ENCODE measurements at regions not wholly inside any gene's neighbourhood (a gene's known extent, or its start where the extent isn't known, plus 50 kb on each side); places are given as distances from the start of the nearest gene placed in this dataset.
"Not testable (repeated sequence)": the region's sequence is repeated elsewhere in the genome, so short reads cannot be mapped to it uniquely, and the experiment has no call there.

DNA sequence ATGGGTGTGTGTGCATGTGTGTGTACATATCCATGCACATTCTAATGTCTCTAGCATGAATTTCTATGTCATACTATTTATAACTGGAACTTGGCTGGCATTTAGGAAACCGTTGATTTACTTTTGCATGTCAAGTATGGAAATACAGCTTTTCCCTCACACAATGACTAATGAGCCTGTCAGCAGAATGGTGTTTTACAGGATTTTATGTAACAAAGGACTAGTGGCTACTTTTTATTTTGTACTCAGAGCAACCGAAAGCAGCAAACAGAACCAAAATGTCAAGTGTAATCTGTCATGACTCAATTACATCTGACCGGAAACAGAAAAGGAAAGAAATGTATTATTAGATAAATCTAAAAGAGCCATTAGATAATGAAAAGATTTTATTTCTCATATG is 1911.5 kb upstream of the AGA start:
- H3K4me1 ChIP-seq (ENCODE audit: control insufficient read depth in 1 of 2, insufficient read depth in 2 of 2, low read length in 2 of 2): no peaks in the 10 kb centered on the region
- no peak overlapping the region for H3K27ac ChIP-seq (ENCODE audit: low read depth, low read length)
- H3K79me1 ChIP-seq (ENCODE audit: low read length): no peaks in the 10 kb centered on the region
- no peak overlapping the region for H3K23ac ChIP-seq (ENCODE audit: low read length)
- H2BK12ac ChIP-seq (ENCODE audit: low read length): no peak overlapping the region
- no peaks in the 10 kb centered on the region for H3K27me3 ChIP-seq (ENCODE audit: insufficient read depth, low read length)
- H3K4me2 ChIP-seq (ENCODE audit: low read length): no peak overlapping the region
- H2BK5ac ChIP-seq (ENCODE audit: low read depth, low read length, poor library complexity): no peak overlapping the region
- no peaks in the 10 kb centered on the region for H3K36me3 ChIP-seq (ENCODE audit: control insufficient read depth in 1 of 2, insufficient read depth in 2 of 2, low read length in 2 of 2)
- H3K79me2 ChIP-seq (ENCODE audit: control insufficient read depth, insufficient read depth, low read length, poor library complexity): no peaks in the 10 kb centered on the region
- no peak overlapping the region for H2BK120ac ChIP-seq (ENCODE audit: insufficient read depth, low read length, poor library complexity)
- WGBS (ENCODE audit: extremely low coverage, insufficient coverage, insufficient read length): no CpG with 5 or more reads among the region's 3 CpGs
- no peak overlapping the region for H4K8ac ChIP-seq (ENCODE audit: low read depth, low read length)
- no peak overlapping the region for H3K9ac ChIP-seq (ENCODE audit: low read length)
- H2AK5ac ChIP-seq (ENCODE audit: low read length): no peak overlapping the region
- no peak for DNase-seq
- no peak overlapping the region for H4K91ac ChIP-seq (ENCODE audit: low read depth, low read length)
- H3K4me3 ChIP-seq (ENCODE audit: low read depth, low read length): no peak overlapping the region
- H3K4ac ChIP-seq (ENCODE audit: low read depth, low read length): no peak overlapping the region
- no peak overlapping the region for H3K18ac ChIP-seq (ENCODE audit: low read length)
- no peak overlapping the region for H3K14ac ChIP-seq (ENCODE audit: low read length)
- H3K9me3 ChIP-seq (ENCODE audit: insufficient read depth, low read depth, low read length): no peaks in the 10 kb centered on the region
- H4K12ac ChIP-seq (ENCODE audit: low read depth, low read length): no peak overlapping the region
- H2AFZ ChIP-seq (ENCODE audit: insufficient read depth, low read length, poor library complexity): no peak overlapping the region

DNA sequence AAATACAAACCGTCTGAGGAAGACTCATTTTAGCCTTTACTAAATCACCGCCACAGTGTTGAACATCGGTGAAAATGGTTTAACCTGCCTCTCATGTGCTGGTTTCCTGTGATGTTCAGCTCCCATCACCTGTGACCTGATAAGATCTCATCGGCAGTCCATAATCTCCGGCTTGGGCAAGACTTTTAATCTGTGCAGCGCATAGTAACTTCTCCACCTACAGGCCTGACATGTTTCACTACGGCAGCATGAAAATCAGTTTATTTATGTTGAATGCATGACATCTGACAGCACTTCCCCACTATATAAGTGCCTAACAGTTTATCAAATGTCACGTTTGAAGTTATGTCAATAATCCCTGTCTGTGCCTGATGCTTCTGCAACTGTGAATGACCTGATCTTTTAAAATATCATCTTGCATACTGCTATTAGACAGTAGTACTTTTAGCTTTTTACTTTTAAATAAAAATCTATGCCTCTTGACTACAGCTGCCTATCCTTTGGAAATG is 1919.8 kb upstream of the AGA start:
- Histone ChIP-seq H3K79me1 (ENCODE audit: low read length) (no peaks in the 10 kb centered on the region), H2BK5ac (ENCODE audit: low read depth, low read length, poor library complexity) (no peak overlapping the region), H3K4me2 (ENCODE audit: low read length) (no peak overlapping the region), H3K4me3 (ENCODE audit: low read depth, low read length) (no peak overlapping the region), H3K9ac (ENCODE audit: low read length) (no peak overlapping the region), H2AK5ac (ENCODE audit: low read length) (no peak overlapping the region), H3K36me3 (ENCODE audit: control insufficient read depth in 1 of 2, insufficient read depth in 2 of 2, low read length in 2 of 2) (no peaks in the 10 kb centered on the region), H2BK12ac (ENCODE audit: low read length) (no peak overlapping the region), H3K9me3 (ENCODE audit: insufficient read depth, low read depth, low read length) (no peaks in the 10 kb centered on the region), H2BK120ac (ENCODE audit: insufficient read depth, low read length, poor library complexity) (no peak overlapping the region), H3K18ac (ENCODE audit: low read length) (no peak overlapping the region), H4K91ac (ENCODE audit: low read depth, low read length) (no peak overlapping the region), H3K27ac (ENCODE audit: low read depth, low read length) (no peak overlapping the region), H3K14ac (ENCODE audit: low read length) (no peak overlapping the region), H3K4me1 (ENCODE audit: control insufficient read depth in 1 of 2, insufficient read depth in 2 of 2, low read length in 2 of 2) (no peaks in the 10 kb centered on the region), H3K79me2 (ENCODE audit: control insufficient read depth, insufficient read depth, low read length, poor library complexity) (no peaks in the 10 kb centered on the region), H2AFZ (ENCODE audit: insufficient read depth, low read length, poor library complexity) (no peak overlapping the region), H4K8ac (ENCODE audit: low read depth, low read length) (no peak overlapping the region), H3K4ac (ENCODE audit: low read depth, low read length) (no peak overlapping the region), H3K23ac (ENCODE audit: low read length) (no peak overlapping the region), H4K12ac (ENCODE audit: low read depth, low read length) (no peak overlapping the region), H3K27me3 (ENCODE audit: insufficient read depth, low read length) (no peaks in the 10 kb centered on the region)
- no CpG with 5 or more reads among the region's 8 CpGs for WGBS (ENCODE audit: extremely low coverage, insufficient coverage, insufficient read length)
- no peak for DNase-seq

DNA sequence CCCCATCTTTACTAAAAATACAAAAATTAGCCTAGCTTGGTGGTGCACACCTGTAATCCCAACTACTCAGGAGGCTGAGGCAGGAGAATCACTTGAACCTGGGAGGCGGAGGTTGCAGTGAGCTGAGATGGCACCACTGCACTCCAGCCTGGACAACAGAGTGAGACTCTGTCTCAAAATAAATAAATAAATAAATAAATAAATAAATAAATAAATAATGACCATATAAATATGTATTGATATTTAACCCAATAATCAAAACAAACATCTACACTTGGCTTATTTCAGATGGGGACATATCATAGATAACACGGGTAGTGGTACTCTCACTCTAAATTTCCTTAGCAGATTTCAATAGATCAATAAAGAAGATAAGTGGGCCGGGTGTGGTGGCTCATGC is 1923.7 kb upstream of the AGA start:
- DNase-seq; H3K27me3 ChIP-seq (ENCODE audit: insufficient read depth, low read length); H3K14ac ChIP-seq (ENCODE audit: low read length); H3K4me2 ChIP-seq (ENCODE audit: low read length); H3K27ac ChIP-seq (ENCODE audit: low read depth, low read length); H3K23ac ChIP-seq (ENCODE audit: low read length); H3K79me1 ChIP-seq (ENCODE audit: low read length); H3K9me3 ChIP-seq (ENCODE audit: insufficient read depth, low read depth, low read length); H2BK12ac ChIP-seq (ENCODE audit: low read length); H4K8ac ChIP-seq (ENCODE audit: low read depth, low read length); H4K91ac ChIP-seq (ENCODE audit: low read depth, low read length); H2AK5ac ChIP-seq (ENCODE audit: low read length); H2AFZ ChIP-seq (ENCODE audit: insufficient read depth, low read length, poor library complexity); H3K4me3 ChIP-seq (ENCODE audit: low read depth, low read length); H2BK120ac ChIP-seq (ENCODE audit: insufficient read depth, low read length, poor library complexity); H3K18ac ChIP-seq (ENCODE audit: low read length); H3K4ac ChIP-seq (ENCODE audit: low read depth, low read length); H2BK5ac ChIP-seq (ENCODE audit: low read depth, low read length, poor library complexity); H3K4me1 ChIP-seq (ENCODE audit: control insufficient read depth in 1 of 2, insufficient read depth in 2 of 2, low read length in 2 of 2); H3K79me2 ChIP-seq (ENCODE audit: control insufficient read depth, insufficient read depth, low read length, poor library complexity); H3K9ac ChIP-seq (ENCODE audit: low read length); H3K36me3 ChIP-seq (ENCODE audit: control insufficient read depth in 1 of 2, insufficient read depth in 2 of 2, low read length in 2 of 2); H4K12ac ChIP-seq (ENCODE audit: low read depth, low read length): not testable (repeated sequence)
- WGBS (ENCODE audit: extremely low coverage, insufficient coverage, insufficient read length): no CpG with 5 or more reads among the region's 3 CpGs

DNA sequence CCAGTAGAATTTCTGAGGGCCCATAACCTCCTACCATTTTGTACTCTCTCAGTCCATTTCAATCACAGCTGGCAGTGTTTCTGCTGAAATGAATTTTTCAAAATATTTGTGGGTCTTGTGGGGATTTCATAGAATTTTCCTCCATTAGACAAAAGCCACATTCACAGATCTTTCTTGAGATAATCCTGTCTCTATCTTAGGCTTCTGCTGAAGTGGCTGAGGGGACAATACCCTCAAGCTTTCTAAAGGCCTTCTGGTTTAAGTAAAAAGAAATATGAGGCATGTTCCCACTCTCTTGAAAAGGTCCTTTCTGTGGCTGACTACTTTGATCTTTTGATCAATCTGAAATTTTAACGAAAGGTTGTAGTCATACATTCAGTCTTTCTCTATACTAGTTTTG is 1930.0 kb upstream of the AGA start:
- no peak overlapping the region for H3K14ac ChIP-seq (ENCODE audit: low read length)
- H3K23ac ChIP-seq (ENCODE audit: low read length): no peak overlapping the region
- H3K27ac ChIP-seq (ENCODE audit: low read depth, low read length): peak overlapping the region; percentile 54
- no peak overlapping the region for H3K4ac ChIP-seq (ENCODE audit: low read depth, low read length)
- H4K12ac ChIP-seq (ENCODE audit: low read depth, low read length): no peak overlapping the region
- H2AFZ ChIP-seq (ENCODE audit: insufficient read depth, low read length, poor library complexity): no peak overlapping the region
- no peak overlapping the region for H3K18ac ChIP-seq (ENCODE audit: low read length)
- no peak overlapping the region for H2AK5ac ChIP-seq (ENCODE audit: low read length)
- no peak overlapping the region for H2BK5ac ChIP-seq (ENCODE audit: low read depth, low read length, poor library complexity)
- H3K79me1 ChIP-seq (ENCODE audit: low read length): no peaks in the 10 kb centered on the region
- H3K9ac ChIP-seq (ENCODE audit: low read length): no peak overlapping the region
- H3K4me1 ChIP-seq (ENCODE audit: control insufficient read depth in 1 of 2, insufficient read depth in 2 of 2, low read length in 2 of 2): peaks cover 2 to 3% of the 10 kb centered on the region in 2 experiments
- no peaks in the 10 kb centered on the region for H3K79me2 ChIP-seq (ENCODE audit: control insufficient read depth, insufficient read depth, low read length, poor library complexity)
- no peak for DNase-seq
- H4K91ac ChIP-seq (ENCODE audit: low read depth, low read length): no peak overlapping the region
- no peak overlapping the region for H3K4me2 ChIP-seq (ENCODE audit: low read length)
- H3K27me3 ChIP-seq (ENCODE audit: insufficient read depth, low read length): no peaks in the 10 kb centered on the region
- H2BK120ac ChIP-seq (ENCODE audit: insufficient read depth, low read length, poor library complexity): no peak overlapping the region
- H4K8ac ChIP-seq (ENCODE audit: low read depth, low read length): no peak overlapping the region
- no peaks in the 10 kb centered on the region for H3K9me3 ChIP-seq (ENCODE audit: insufficient read depth, low read depth, low read length)
- H3K4me3 ChIP-seq (ENCODE audit: low read depth, low read length): no peak overlapping the region
- H2BK12ac ChIP-seq (ENCODE audit: low read length): no peak overlapping the region
- no peaks in the 10 kb centered on the region for H3K36me3 ChIP-seq (ENCODE audit: control insufficient read depth in 1 of 2, insufficient read depth in 2 of 2, low read length in 2 of 2)
- no CpG with 5 or more reads among the region's 1 CpG for WGBS (ENCODE audit: extremely low coverage, insufficient coverage, insufficient read length)
